Fibroblast of lung (primary cell): ENCODE measurements at regions not wholly inside any gene's neighbourhood (a gene's known extent, or its start where the extent isn't known, plus 50 kb on each side); places are given as distances from the start of the nearest gene placed in this dataset.

Experiments
- DNase-seq, 2 donors: peaks; one replicate each; pipeline versions ENCODE4 v3.0.0 to v3.0.0-alpha.2; 2010; ENCODE audit warnings: low read depth in 2 of 2
- H2AFZ ChIP-seq: 2 replicates; pipeline ENCODE4 v1.5.1; 2012; ENCODE audit warnings: low read length, control low read depth, inconsistent platforms
- H3K27ac ChIP-seq: 2 replicates; pipeline ENCODE4 v1.5.1; 2011; ENCODE audit warnings: low read length, control low read depth; ENCODE audit not compliant: insufficient read depth
- H3K27me3 ChIP-seq: 2 replicates; pipeline ENCODE4 v1.5.1; 2011; ENCODE audit warnings: mild to moderate bottlenecking, low read length; ENCODE audit not compliant: control insufficient read depth, insufficient read depth
- H3K36me3 ChIP-seq: 2 replicates; pipeline ENCODE4 v1.5.1; 2011; ENCODE audit warnings: low read length; ENCODE audit not compliant: control insufficient read depth, insufficient read depth
- H3K4me1 ChIP-seq: 2 replicates; pipeline ENCODE4 v1.5.1; 2011; ENCODE audit warnings: low read length; ENCODE audit not compliant: control insufficient read depth, insufficient read depth; ENCODE audit errors: extremely low read depth
- H3K4me2 ChIP-seq: 2 replicates; pipeline ENCODE4 v1.5.1; 2011; ENCODE audit warnings: low read length, control low read depth; ENCODE audit not compliant: insufficient read depth; ENCODE audit errors: extremely low read depth
- H3K4me3 ChIP-seq, 4 experiments: fragments of 200-600 bp in 1 of 4; sonication (generic) in 1 of 4; replicated peaks in 1 of 4; 2 replicates each; pipeline ENCODE4 v1.5.1; 2011 to 2016; ENCODE audit warnings: low read length in 4 of 4, low read depth in 3 of 4, mild to moderate bottlenecking in 3 of 4, control low read depth in 2 of 4, inconsistent platforms in 1 of 4, mixed read lengths in 1 of 4; ENCODE audit not compliant: insufficient read depth in 1 of 4; ENCODE audit errors: control extremely low read depth in 1 of 4
- H3K79me2 ChIP-seq: 2 replicates; pipeline ENCODE4 v1.5.1; 2012; ENCODE audit warnings: mild to moderate bottlenecking, low read length, inconsistent platforms; ENCODE audit not compliant: control insufficient read depth, insufficient read depth
- H3K9ac ChIP-seq: 2 replicates; pipeline ENCODE4 v1.5.1; 2011; ENCODE audit warnings: mild to moderate bottlenecking, low read length, control low read depth; ENCODE audit not compliant: insufficient read depth
- H3K9me3 ChIP-seq: 2 replicates; pipeline ENCODE4 v1.5.1; 2012; ENCODE audit warnings: low read depth, low read length; ENCODE audit not compliant: control insufficient read depth, insufficient read depth
- H4K20me1 ChIP-seq: 2 replicates; pipeline ENCODE4 v1.5.1; 2011; ENCODE audit warnings: low read length; ENCODE audit not compliant: control insufficient read depth, insufficient read depth; ENCODE audit errors: extremely low read depth
- CTCF ChIP-seq, 2 donors: IDR thresholded peaks in 1 of 2; conservative IDR thresholded peaks in 1 of 2; 1 replicate in 1 of 2; 2 replicates in 1 of 2; pipeline ENCODE4 v1.5.1; 2011 to 2012; ENCODE audit warnings: low read length in 2 of 2, control low read depth in 1 of 2, inconsistent platforms in 1 of 2, low read depth in 1 of 2, mild to moderate bottlenecking in 1 of 2
- EZH2 ChIP-seq: IDR thresholded peaks from 2 replicates; pipeline ENCODE4 v1.5.1; 2012; ENCODE audit warnings: low read length, control low read depth, mild to moderate bottlenecking; ENCODE audit errors: missing control alignments

GRCh38 chrY:19303136-19303535, 441.4 kb downstream of the KDM5D start:
- Histone ChIP-seq H3K9ac (no peak overlapping the region), H4K20me1 (no peaks in the 10 kb centered on the region), H3K36me3 (no peaks in the 10 kb centered on the region), H3K79me2 (no peaks in the 10 kb centered on the region), H3K4me2 (no peak overlapping the region), H3K27ac (no peak overlapping the region), H3K27me3 (no peaks in the 10 kb centered on the region), H2AFZ (no peak overlapping the region), H3K9me3 (no peaks in the 10 kb centered on the region), H3K4me3 (no peak overlapping the region), H3K4me1 (no peaks in the 10 kb centered on the region)
- DNase-seq, result no peak
- TF ChIP-seq CTCF (conservative IDR thresholded peaks at IDR 0.05 in 1 of 2, IDR thresholded peaks at IDR 0.05 in 1 of 2; ENCODE audit: low read depth in 1 of 2, low read length in 2 of 2) (no peak), EZH2 (no peak)

GRCh38 chrY:19290925-19291324, 453.6 kb downstream of the KDM5D start:
- Histone ChIP-seq H3K79me2 (no peaks in the 10 kb centered on the region), H3K4me3 (no peak overlapping the region), H3K36me3 (no peaks in the 10 kb centered on the region), H3K27ac (no peak overlapping the region), H3K27me3 (no peaks in the 10 kb centered on the region), H4K20me1 (no peaks in the 10 kb centered on the region), H3K9me3 (no peaks in the 10 kb centered on the region), H2AFZ (no peak overlapping the region), H3K4me2 (no peak overlapping the region), H3K4me1 (no peaks in the 10 kb centered on the region), H3K9ac (no peak overlapping the region)
- no peak for DNase-seq
- TF ChIP-seq CTCF (conservative IDR thresholded peaks at IDR 0.05 in 1 of 2, IDR thresholded peaks at IDR 0.05 in 1 of 2; ENCODE audit: low read depth in 1 of 2, low read length in 2 of 2) (no peak), EZH2 (no peak)

- no peaks in the 10 kb centered on the region for H3K4me1 ChIP-seq
These were observed 470.4 kb downstream of the KDM5D start for GRCh38 chrY:19274076-19274475.

More at GRCh38 chrY:19274076-19274475, 470.4 kb downstream of the KDM5D start:
- H3K9ac ChIP-seq, result no peak overlapping the region
- no peak for TF ChIP-seq CTCF (conservative IDR thresholded peaks at IDR 0.05 in 1 of 2, IDR thresholded peaks at IDR 0.05 in 1 of 2; ENCODE audit: low read depth in 1 of 2, low read length in 2 of 2)
- no peak for TF ChIP-seq EZH2
- no peaks in the 10 kb centered on the region for H4K20me1 ChIP-seq
- H3K79me2 ChIP-seq, result no peaks in the 10 kb centered on the region
- DNase-seq, result no peak
- no peak overlapping the region for H2AFZ ChIP-seq
- H3K4me3 ChIP-seq, result no peak overlapping the region
- H3K4me2 ChIP-seq, result no peak overlapping the region
- H3K9me3 ChIP-seq, result no peaks in the 10 kb centered on the region
- H3K36me3 ChIP-seq, result no peaks in the 10 kb centered on the region
- no peak overlapping the region for H3K27ac ChIP-seq
- H3K27me3 ChIP-seq, result no peaks in the 10 kb centered on the region
